ENCODE measurements at regions not wholly inside any gene's neighbourhood (a gene's known extent, or its start where the extent isn't known, plus 50 kb on each side); places are given as distances from the start of the nearest gene placed in this dataset.

DNA sequence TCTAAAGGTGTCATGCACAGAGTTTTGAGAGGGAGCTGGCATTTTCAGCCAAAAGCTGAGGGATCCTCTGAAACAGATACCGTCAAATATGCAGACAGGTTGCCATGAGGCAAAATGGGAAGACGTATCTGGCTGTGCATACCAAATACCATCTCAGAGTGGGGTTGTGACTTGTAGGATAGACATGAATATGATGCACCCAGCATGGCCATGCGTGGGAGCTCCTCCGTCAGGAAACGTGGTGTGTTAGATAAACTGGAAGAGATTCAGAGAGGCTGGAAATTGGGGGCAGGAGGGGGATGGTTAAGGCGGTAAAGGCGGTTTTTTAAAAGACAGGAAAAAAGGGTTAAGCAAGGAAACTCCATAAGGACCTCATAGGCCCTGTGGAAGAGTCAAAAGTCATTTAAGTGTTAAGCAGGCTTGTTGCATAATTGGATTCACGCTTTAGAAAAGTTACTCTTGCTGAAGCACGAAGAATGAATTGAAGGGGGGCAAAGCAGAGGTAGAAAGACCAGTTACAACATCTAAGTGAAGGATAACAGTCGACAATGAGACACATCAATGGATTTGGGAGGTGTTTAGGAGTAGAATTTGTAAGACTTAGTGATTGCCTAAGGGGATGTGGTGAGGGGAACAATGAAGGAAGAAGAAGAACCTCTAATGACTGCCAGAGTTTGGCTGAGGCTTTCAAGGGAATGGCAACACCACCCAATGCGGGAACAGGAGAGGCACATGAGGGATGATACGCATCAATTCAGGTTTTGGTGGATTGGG is 139.6 kb upstream of the CTAGE1 start:
- no peak for TF ChIP-seq PAX5 (IDR thresholded peaks at IDR 0.05; ENCODE audit: insufficient read depth, low read length, severe bottlenecking)
- no peak for TF ChIP-seq POLR2AphosphoS5 (IDR thresholded peaks at IDR 0.05; ENCODE audit: low read depth, low read length)
- no peak for TF ChIP-seq TAF1 (IDR thresholded peaks at IDR 0.05; ENCODE audit: low read depth, low read length)
- TF ChIP-seq POLR2A (IDR thresholded peaks at IDR 0.05; ENCODE audit: low read depth, low read length), result no peak
- no peak for TF ChIP-seq POU2F2 (IDR thresholded peaks at IDR 0.05; ENCODE audit: low read depth, low read length)
- no peak for TF ChIP-seq SPI1 (IDR thresholded peaks at IDR 0.05; ENCODE audit: low read depth, low read length)
- DNase-seq (ENCODE audit: insufficient read length, low spot score) (no peak), FAIRE-seq (no peak)

DNA sequence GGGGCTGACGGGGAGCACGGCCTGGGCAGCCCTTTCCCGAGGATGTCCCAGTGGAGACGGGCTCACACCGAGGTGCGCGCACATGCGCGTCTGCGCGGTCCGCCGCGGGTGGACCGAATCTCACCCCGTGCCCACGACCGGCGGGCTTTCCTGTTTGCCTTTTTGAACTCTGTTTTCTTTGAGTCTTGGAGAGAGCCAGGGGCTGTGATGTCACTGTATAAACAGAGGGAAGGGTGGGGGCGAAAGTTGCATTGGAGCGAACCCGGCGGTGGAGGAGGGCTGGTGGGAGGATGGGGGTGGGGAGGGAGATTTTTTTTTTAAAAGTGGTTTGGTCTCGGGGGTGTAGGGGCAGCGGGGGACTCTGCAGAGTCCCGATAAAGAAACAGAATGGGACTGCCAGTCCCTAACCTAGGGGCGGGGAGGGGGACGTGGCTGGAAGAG is 141.2 kb upstream of the CTAGE1 start:
- DNase-seq (ENCODE audit: insufficient read length, low spot score) (no peak), FAIRE-seq (no peak)
- TF ChIP-seq PAX5 (IDR thresholded peaks at IDR 0.05; ENCODE audit: insufficient read depth, low read length, severe bottlenecking) (no peak), SPI1 (IDR thresholded peaks at IDR 0.05; ENCODE audit: low read depth, low read length) (no peak), POU2F2 (IDR thresholded peaks at IDR 0.05; ENCODE audit: low read depth, low read length) (no peak), POLR2A (IDR thresholded peaks at IDR 0.05; ENCODE audit: low read depth, low read length) (no peak), TAF1 (IDR thresholded peaks at IDR 0.05; ENCODE audit: low read depth, low read length) (no peak), POLR2AphosphoS5 (IDR thresholded peaks at IDR 0.05; ENCODE audit: low read depth, low read length) (no peak)

DNA sequence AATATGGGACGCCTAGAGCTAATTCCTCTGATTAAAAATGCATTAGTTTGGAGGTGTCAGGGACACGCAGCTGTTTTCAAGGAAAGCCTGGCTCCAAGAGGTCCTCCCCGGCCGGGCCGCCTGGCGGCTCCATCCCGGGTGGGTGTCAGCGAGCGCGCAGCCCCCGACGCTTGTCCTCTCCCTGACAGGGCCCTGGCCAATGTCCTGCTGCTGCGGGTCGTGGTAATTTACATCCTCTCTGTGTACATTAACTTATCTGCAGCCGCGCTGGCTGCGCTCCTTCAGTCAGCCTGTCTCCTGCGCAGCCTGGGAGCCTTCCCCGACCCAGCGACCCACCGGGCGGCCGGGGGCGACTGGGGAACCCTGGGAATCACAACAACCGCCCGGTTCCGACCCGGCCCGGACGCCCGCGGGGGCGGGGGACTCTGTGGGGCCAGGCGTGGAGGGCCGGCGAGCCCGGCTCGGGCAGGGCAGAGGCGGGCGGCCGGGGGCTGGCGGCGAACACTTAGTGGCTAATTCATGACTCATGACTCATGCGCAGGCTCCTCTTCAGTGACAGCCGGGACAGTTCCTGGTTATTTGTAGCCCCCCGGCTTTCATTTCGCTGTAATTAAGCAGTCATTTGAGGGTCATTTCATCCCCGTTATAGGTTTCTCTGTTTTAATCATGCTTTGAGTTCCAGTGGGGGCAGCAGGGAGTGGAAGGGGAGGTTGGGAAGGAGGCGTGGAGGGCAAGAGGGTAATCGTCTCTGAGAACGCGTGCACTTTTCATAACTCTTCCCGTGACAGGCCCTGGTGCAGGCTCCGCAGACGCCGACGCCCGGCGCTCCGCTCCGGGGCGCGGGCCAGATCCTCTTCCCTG is 141.9 kb upstream of the CTAGE1 start:
- FAIRE-seq (no peak), DNase-seq (ENCODE audit: insufficient read length, low spot score) (no peak)
- TF ChIP-seq POU2F2 (IDR thresholded peaks at IDR 0.05; ENCODE audit: low read depth, low read length) (no peak), TAF1 (IDR thresholded peaks at IDR 0.05; ENCODE audit: low read depth, low read length) (no peak), PAX5 (IDR thresholded peaks at IDR 0.05; ENCODE audit: insufficient read depth, low read length, severe bottlenecking) (no peak), POLR2AphosphoS5 (IDR thresholded peaks at IDR 0.05; ENCODE audit: low read depth, low read length) (no peak), SPI1 (IDR thresholded peaks at IDR 0.05; ENCODE audit: low read depth, low read length) (no peak), POLR2A (IDR thresholded peaks at IDR 0.05; ENCODE audit: low read depth, low read length) (no peak)

DNA sequence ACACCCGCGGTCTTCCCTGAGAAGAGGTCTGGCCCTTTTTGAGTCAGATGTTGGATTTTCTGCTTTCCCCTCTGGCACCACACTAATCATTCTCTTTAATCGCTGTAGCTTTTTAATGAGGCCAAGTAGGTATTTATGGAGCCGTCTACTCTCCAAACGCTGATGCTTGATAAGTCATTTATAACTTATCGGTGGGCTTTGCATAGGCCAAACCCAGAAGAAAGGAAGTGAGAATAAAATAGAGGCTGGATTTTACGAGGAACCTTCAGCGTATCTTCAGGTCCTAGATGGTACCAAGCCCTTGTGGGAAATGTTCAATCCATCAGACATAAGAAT is 142.5 kb upstream of the CTAGE1 start:
- DNase-seq (ENCODE audit: insufficient read length, low spot score), result no peak
- FAIRE-seq, result no peak
- TF ChIP-seq POU2F2 (IDR thresholded peaks at IDR 0.05; ENCODE audit: low read depth, low read length) (no peak), PAX5 (IDR thresholded peaks at IDR 0.05; ENCODE audit: insufficient read depth, low read length, severe bottlenecking) (no peak)

DNA sequence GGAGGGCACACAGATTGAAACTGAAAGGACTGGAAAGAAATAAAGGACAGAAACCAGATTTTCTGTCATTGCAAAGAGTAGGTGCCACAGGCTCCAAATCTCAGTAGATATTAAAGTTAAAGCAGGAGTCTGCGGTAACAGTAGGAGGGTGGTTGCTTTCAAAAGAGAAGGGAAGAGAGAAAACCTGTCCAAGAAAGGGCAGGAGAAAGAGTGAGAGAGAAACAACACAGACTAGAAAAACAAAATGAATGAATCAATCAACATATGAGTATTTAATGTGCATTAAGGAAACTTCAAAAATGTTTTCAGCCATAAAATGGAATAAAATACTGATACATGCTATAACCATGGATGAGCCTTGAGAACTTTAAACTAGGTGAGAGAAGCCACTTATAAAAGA is 143.1 kb upstream of the CTAGE1 start:
- DNase-seq (ENCODE audit: insufficient read length, low spot score) (no peak), FAIRE-seq (no peak)
- TF ChIP-seq TAF1 (IDR thresholded peaks at IDR 0.05; ENCODE audit: low read depth, low read length) (no peak), POU2F2 (IDR thresholded peaks at IDR 0.05; ENCODE audit: low read depth, low read length) (no peak), POLR2AphosphoS5 (IDR thresholded peaks at IDR 0.05; ENCODE audit: low read depth, low read length) (no peak), PAX5 (IDR thresholded peaks at IDR 0.05; ENCODE audit: insufficient read depth, low read length, severe bottlenecking) (no peak), POLR2A (IDR thresholded peaks at IDR 0.05; ENCODE audit: low read depth, low read length) (no peak), SPI1 (IDR thresholded peaks at IDR 0.05; ENCODE audit: low read depth, low read length) (no peak)

DNA sequence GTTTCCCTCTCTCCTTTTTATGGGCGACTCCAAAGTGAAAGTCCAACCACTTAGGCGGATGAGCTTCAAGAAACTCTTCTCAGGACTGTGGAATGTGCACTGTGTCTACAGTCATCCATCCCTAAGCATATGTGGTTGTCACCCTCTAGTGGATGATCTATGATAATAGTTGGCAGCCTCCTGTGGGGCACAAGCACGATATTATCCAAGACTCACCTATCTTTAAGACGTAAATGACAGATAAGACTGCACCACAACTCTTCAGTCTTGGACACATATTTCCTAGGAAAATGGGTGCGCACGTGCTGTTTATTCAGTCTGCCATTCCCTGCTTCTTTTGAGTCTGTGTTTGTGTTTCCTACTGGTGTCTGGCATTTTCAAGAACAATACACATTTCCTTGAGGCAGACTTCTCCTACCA is 145.5 kb upstream of the CTAGE1 start:
- FAIRE-seq, result peak; percentile 58
- peak; percentile 29 for DNase-seq (ENCODE audit: insufficient read length, low spot score)
- TF ChIP-seq POLR2AphosphoS5 (IDR thresholded peaks at IDR 0.05; ENCODE audit: low read depth, low read length), result no peak
- no peak for TF ChIP-seq PAX5 (IDR thresholded peaks at IDR 0.05; ENCODE audit: insufficient read depth, low read length, severe bottlenecking)
- TF ChIP-seq SPI1 (IDR thresholded peaks at IDR 0.05; ENCODE audit: low read depth, low read length), result no peak
- TF ChIP-seq POLR2A (IDR thresholded peaks at IDR 0.05; ENCODE audit: low read depth, low read length), result no peak
- no peak for TF ChIP-seq POU2F2 (IDR thresholded peaks at IDR 0.05; ENCODE audit: low read depth, low read length)
- no peak for TF ChIP-seq TAF1 (IDR thresholded peaks at IDR 0.05; ENCODE audit: low read depth, low read length)

- DNase-seq (ENCODE audit: insufficient read length, low spot score) (no peak), FAIRE-seq (no peak)
- TF ChIP-seq PAX5 (IDR thresholded peaks at IDR 0.05; ENCODE audit: insufficient read depth, low read length, severe bottlenecking) (no peak), POLR2AphosphoS5 (IDR thresholded peaks at IDR 0.05; ENCODE audit: low read depth, low read length) (no peak), POU2F2 (IDR thresholded peaks at IDR 0.05; ENCODE audit: low read depth, low read length) (no peak), SPI1 (IDR thresholded peaks at IDR 0.05; ENCODE audit: low read depth, low read length) (no peak), POLR2A (IDR thresholded peaks at IDR 0.05; ENCODE audit: low read depth, low read length) (no peak), TAF1 (IDR thresholded peaks at IDR 0.05; ENCODE audit: low read depth, low read length) (no peak)
Observed at GRCh38 chr18:22564036-22564435, 146.3 kb upstream of the CTAGE1 start.

- DNase-seq (ENCODE audit: insufficient read length, low spot score) (no peak), FAIRE-seq (no peak)
- no peak for TF ChIP-seq SPI1 (IDR thresholded peaks at IDR 0.05; ENCODE audit: low read depth, low read length)
- TF ChIP-seq PAX5 (IDR thresholded peaks at IDR 0.05; ENCODE audit: insufficient read depth, low read length, severe bottlenecking), result no peak
- no peak for TF ChIP-seq POU2F2 (IDR thresholded peaks at IDR 0.05; ENCODE audit: low read depth, low read length)
- TF ChIP-seq TAF1 (IDR thresholded peaks at IDR 0.05; ENCODE audit: low read depth, low read length), result no peak
- TF ChIP-seq POLR2AphosphoS5 (IDR thresholded peaks at IDR 0.05; ENCODE audit: low read depth, low read length), result no peak
Observed at GRCh38 chr18:22566703-22567420, 149.1 kb upstream of the CTAGE1 start.

GRCh38 chr18:22567794-22568193 is 150.1 kb upstream of the CTAGE1 start:
- FAIRE-seq, result no peak

More at GRCh38 chr18:22567794-22568193, 150.1 kb upstream of the CTAGE1 start:
- no peak for TF ChIP-seq PAX5 (IDR thresholded peaks at IDR 0.05; ENCODE audit: insufficient read depth, low read length, severe bottlenecking)
- no peak for TF ChIP-seq SPI1 (IDR thresholded peaks at IDR 0.05; ENCODE audit: low read depth, low read length)
- TF ChIP-seq POLR2AphosphoS5 (IDR thresholded peaks at IDR 0.05; ENCODE audit: low read depth, low read length), result no peak
- TF ChIP-seq POU2F2 (IDR thresholded peaks at IDR 0.05; ENCODE audit: low read depth, low read length), result no peak
- no peak for TF ChIP-seq POLR2A (IDR thresholded peaks at IDR 0.05; ENCODE audit: low read depth, low read length)
- TF ChIP-seq TAF1 (IDR thresholded peaks at IDR 0.05; ENCODE audit: low read depth, low read length), result no peak
- no peak for DNase-seq (ENCODE audit: insufficient read length, low spot score)
